ENCODE measurements at regions not wholly inside any gene's neighbourhood (a gene's known extent, or its start where the extent isn't known, plus 50 kb on each side); places are given as distances from the start of the nearest gene placed in this dataset.

- no peak for DNase-seq
Observed at GRCh38 chr15:31151301-31152233, 50.0 kb upstream of the TRPM1 start.

GRCh38 chr15:31153531-31153930, 52.0 kb upstream of the TRPM1 start:
- DNase-seq = no peak

- no peak for DNase-seq
Observed at GRCh38 chr15:31155151-31155550, 53.6 kb upstream of the TRPM1 start.

- no peak for DNase-seq
Observed at GRCh38 chr15:31156226-31156625, 54.7 kb upstream of the TRPM1 start.

DNA sequence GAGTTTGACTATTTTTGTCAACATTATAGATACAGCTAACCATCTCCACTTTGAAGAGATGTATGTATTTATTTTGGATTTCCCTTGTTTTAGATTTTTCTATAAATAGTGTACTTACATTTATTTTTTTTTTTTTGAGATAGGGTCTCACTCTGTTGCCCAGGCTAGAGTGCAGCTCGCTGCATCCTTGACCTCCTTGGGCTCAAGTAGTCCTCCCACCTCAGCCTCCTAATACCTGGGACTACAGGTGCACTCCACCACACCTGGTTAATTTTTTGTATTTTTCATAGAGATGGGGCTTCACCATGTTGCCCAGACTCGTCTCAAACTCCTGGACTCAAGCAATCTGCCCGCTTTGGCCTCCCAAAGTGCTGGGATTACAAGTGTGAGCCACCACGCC, 55.3 kb upstream of the TRPM1 start:
- no peak for DNase-seq

GRCh38 chr15:31157644-31158069, 56.1 kb upstream of the TRPM1 start:
- no peak for DNase-seq

GRCh38 chr15:31158858-31159569, 57.5 kb upstream of the TRPM1 start:
- DNase-seq = no peak

DNA sequence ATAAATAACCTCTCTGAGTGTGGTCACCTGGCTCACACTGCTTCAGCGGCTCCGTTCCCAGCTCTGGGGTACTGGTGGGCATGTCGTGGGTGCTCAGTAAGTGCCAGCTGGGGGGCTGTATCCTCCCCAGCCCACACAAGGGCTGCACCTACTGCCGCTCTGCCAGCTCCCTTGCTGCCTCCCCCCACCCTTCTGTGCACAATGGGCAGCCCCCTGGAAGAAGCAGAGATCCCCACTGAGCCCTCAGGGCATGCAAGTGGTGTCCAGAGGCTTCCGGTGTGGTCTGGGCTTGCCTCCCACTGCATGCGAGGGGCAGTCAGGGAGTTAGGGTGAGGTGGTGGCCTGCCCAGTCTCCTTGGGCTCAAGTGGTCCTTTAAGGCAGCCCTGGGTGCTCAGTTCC, 58.3 kb upstream of the TRPM1 start:
- DNase-seq = no peak

DNA sequence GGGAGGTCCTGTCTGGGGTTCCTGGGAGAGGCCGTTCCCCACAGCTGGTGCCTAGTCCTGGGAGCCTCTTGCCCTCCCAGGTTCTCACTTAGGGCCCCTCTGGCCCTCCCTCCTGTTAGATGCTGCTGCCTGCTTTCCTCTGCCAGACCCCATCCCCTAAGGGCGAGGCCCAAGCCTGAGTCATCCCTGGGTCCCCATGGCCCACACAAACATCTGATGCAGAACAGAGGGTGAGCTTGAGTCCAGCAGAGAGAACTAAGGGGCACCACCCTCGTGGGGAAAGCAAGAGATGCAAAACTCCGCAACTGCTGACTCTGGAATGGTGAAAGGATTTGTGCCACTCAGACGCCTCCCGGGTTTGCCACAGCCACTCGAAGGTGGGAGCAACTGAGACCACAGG, 58.8 kb upstream of the TRPM1 start:
- DNase-seq = no peak

- DNase-seq = no peak
Observed at GRCh38 chr15:31160740-31161495, 59.4 kb upstream of the TRPM1 start.

- DNase-seq = no peak
Observed at GRCh38 chr15:31161951-31162350, 60.4 kb upstream of the TRPM1 start.

DNA sequence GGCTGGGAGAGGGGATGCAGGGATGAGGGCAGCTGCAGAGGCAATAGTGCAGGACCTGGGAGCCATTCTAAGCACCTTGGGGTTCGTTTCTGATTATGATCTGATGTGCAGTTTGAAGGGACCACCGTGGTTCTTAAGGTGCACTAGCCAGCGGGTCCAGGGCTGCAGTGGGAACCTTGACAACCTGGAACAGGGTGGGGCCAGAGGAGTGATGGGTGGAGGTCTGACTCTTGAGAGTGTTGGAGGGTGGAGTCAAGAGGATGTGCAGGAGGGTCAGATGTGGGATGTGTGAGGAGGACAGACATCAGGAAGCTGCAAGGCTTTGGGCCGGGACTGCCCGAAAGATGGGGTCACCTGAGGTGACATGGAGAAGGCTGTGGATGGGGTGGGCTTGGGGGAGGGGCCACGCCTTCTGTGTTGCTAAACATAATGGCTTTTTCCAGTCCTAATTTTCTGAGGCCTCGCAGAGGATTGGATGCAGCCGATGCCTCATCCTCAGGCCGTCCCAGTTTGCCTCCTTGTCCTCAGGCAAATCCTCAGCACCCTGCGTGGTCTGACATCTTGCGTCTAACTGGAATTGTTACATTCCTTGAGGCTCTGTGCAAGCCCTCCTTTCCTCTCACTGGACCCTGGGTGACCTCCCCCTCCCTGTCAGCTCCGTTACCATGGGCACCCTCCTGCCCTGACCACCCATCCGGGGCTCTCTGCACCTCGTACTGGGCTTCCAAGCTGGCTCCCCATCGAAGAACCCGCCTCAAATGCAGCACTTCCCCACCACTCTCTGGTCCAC, 61.4 kb upstream of the TRPM1 start:
- no peak for DNase-seq

- no peak for DNase-seq
Observed at GRCh38 chr15:31163769-31164572, 62.4 kb upstream of the TRPM1 start.

GRCh38 chr15:31164573-31164912, 63.0 kb upstream of the TRPM1 start:
- DNase-seq = no peak

- DNase-seq = no peak
Observed at GRCh38 chr15:31169558-31169957, 68.0 kb upstream of the TRPM1 start.

GRCh38 chr15:31171731-31172130, 70.2 kb upstream of the TRPM1 start:
- DNase-seq = no peak

GRCh38 chr15:31172606-31173005, 71.1 kb upstream of the TRPM1 start:
- DNase-seq = no peak

- DNase-seq = no peak
Observed at GRCh38 chr15:31173790-31174450, 72.4 kb upstream of the TRPM1 start.

GRCh38 chr15:31175484-31175883, 74.0 kb upstream of the TRPM1 start:
- DNase-seq = no peak

GRCh38 chr15:31177951-31178350, 76.4 kb upstream of the TRPM1 start:
- DNase-seq = no peak

DNA sequence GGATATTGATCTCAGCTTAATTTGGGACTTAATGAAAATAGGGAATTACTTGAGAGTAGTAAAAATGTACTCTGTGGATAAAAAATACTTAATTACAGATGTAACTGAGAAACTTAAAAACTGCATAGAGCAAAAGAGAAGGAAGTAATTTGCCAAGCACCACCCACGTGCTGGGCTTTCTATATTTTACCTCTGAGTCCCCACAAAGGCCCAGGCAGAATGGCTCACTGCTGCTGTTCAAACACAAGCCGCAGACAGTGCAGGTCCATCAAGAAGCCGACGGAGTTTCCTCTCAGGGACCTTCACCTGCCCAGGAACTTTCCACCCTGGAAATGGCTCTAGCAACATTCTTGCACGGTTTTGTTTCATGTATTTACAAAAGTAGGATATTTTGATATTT, 77.2 kb upstream of the TRPM1 start:
- no peak for DNase-seq
